C4-2B (cell line): ENCODE measurements at regions not wholly inside any gene's neighbourhood (a gene's known extent, or its start where the extent isn't known, plus 50 kb on each side); places are given as distances from the start of the nearest gene placed in this dataset.

Experiments
- H3K27ac ChIP-seq: fragments of 450-650 bp; 2 replicates; pipeline ENCODE4 v1.5.1; 2017
- CTCF ChIP-seq: fragments of 450-650 bp; conservative IDR thresholded peaks from 2 replicates; pipeline ENCODE4 v1.5.1; 2017; ENCODE audit warnings: mild to moderate bottlenecking
- ZFX ChIP-seq: fragments of 450-650 bp; IDR thresholded peaks from 2 replicates; pipeline ENCODE4 v1.6.1; 2017

- TF ChIP-seq ZFX (no peak), CTCF (peak; percentile 42)
- no peak overlapping the region for H3K27ac ChIP-seq
Measured at GRCh38 chr12:97283297-97283696, 179.3 kb upstream of the RMST start.

GRCh38 chr12:97288531-97288930 lies 174.1 kb upstream of the RMST start:
- TF ChIP-seq ZFX = no peak
- no peak for TF ChIP-seq CTCF
- H3K27ac ChIP-seq = no peak overlapping the region

GRCh38 chr12:97292588-97292987 lies 170.0 kb upstream of the RMST start:
- TF ChIP-seq ZFX (no peak), CTCF (no peak)

GRCh38 chr12:97293541-97293940 lies 169.1 kb upstream of the RMST start:
- TF ChIP-seq CTCF (no peak), ZFX (no peak)
- no peak overlapping the region for H3K27ac ChIP-seq

More at GRCh38 chr12:97292588-97292987, 170.0 kb upstream of the RMST start:
- no peak overlapping the region for H3K27ac ChIP-seq

GRCh38 chr12:97299847-97300246 lies 162.8 kb upstream of the RMST start:
- TF ChIP-seq ZFX (no peak), CTCF (no peak)
- H3K27ac ChIP-seq = no peak overlapping the region

GRCh38 chr12:97300431-97300830 lies 162.2 kb upstream of the RMST start:
- TF ChIP-seq ZFX = no peak
- TF ChIP-seq CTCF = no peak
- H3K27ac ChIP-seq = no peak overlapping the region

GRCh38 chr12:97300891-97301290 lies 161.7 kb upstream of the RMST start:
- TF ChIP-seq CTCF (no peak), ZFX (no peak)
- H3K27ac ChIP-seq = no peak overlapping the region
